ENCODE measurements at regions not wholly inside any gene's neighbourhood (a gene's known extent, or its start where the extent isn't known, plus 50 kb on each side); places are given as distances from the start of the nearest gene placed in this dataset.

- Histone ChIP-seq H3K9me3 (ENCODE audit: insufficient read depth, low read depth, low read length) (no peaks in the 10 kb centered on the region), H3K27ac (ENCODE audit: low read depth, low read length) (no peak overlapping the region), H4K20me1 (ENCODE audit: insufficient read depth, low read length) (no peaks in the 10 kb centered on the region), H3K4me3 (ENCODE audit: insufficient read depth, low read depth, low read length) (no peak overlapping the region), H3K27me3 (ENCODE audit: insufficient read depth, low read length) (no peaks in the 10 kb centered on the region), H3K79me2 (ENCODE audit: insufficient read depth, low read length) (no peaks in the 10 kb centered on the region), H3K4me1 (ENCODE audit: insufficient read depth, low read length) (no peaks in the 10 kb centered on the region), H2AFZ (ENCODE audit: low read depth, low read length) (no peak overlapping the region), H3K4me2 (ENCODE audit: low read length) (no peak overlapping the region), H3K36me3 (ENCODE audit: insufficient read depth, low read length) (no peaks in the 10 kb centered on the region), H3K9ac (ENCODE audit: low read length) (no peak overlapping the region)
- H3K9me3 Mint-ChIP-seq (ENCODE audit: unreplicated experiment), result no peaks in the 10 kb centered on the region
- H3K4me3 Mint-ChIP-seq (ENCODE audit: unreplicated experiment), result no peak overlapping the region
- TF ChIP-seq, protein P1, sequence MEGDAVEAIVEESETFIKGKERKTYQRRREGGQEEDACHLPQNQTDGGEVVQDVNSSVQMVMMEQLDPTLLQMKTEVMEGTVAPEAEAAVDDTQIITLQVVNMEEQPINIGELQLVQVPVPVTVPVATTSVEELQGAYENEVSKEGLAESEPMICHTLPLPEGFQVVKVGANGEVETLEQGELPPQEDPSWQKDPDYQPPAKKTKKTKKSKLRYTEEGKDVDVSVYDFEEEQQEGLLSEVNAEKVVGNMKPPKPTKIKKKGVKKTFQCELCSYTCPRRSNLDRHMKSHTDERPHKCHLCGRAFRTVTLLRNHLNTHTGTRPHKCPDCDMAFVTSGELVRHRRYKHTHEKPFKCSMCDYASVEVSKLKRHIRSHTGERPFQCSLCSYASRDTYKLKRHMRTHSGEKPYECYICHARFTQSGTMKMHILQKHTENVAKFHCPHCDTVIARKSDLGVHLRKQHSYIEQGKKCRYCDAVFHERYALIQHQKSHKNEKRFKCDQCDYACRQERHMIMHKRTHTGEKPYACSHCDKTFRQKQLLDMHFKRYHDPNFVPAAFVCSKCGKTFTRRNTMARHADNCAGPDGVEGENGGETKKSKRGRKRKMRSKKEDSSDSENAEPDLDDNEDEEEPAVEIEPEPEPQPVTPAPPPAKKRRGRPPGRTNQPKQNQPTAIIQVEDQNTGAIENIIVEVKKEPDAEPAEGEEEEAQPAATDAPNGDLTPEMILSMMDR (IDR thresholded peaks at IDR 0.05; ENCODE audit: insufficient read depth, low read depth, low read length), result no peak
- no peak for TF ChIP-seq EZH2 (IDR thresholded peaks at IDR 0.05; ENCODE audit: insufficient read depth, low read length)
- DNase-seq (ENCODE audit: low read depth), result no peak
- H3K27ac Mint-ChIP-seq (ENCODE audit: unreplicated experiment), result no peak overlapping the region
- H3K36me3 Mint-ChIP-seq (ENCODE audit: low read depth, unreplicated experiment), result no peaks in the 10 kb centered on the region
- no peaks in the 10 kb centered on the region for H3K4me1 Mint-ChIP-seq (ENCODE audit: low read depth, unreplicated experiment)
- no peak for FAIRE-seq
- H3K27me3 Mint-ChIP-seq (ENCODE audit: low read depth, unreplicated experiment), result no peaks in the 10 kb centered on the region
Observed at GRCh38 chr4:123259676-123260646, 136.6 kb upstream of the SPRY1 start.

DNA sequence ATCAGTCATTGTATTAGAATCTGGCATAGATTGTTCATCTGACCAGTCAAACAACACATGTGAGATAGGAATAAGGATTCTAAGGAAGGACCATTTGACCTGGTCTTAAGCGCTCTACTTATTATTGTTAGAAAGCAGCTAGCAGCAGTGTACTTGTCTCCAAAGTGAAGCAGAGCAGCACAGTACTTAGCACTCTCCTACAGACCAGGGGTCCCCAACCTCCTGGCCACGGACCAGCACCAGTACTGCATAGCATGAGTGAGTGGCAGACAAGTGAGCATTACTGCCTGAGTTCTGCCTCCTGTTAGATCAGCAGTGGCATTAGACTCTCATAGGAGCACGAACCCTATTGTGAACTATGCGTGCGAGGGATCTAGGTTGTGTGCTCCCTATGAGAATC lies 135.9 kb upstream of the SPRY1 start:
- Mint-ChIP-seq H3K36me3 (ENCODE audit: low read depth, unreplicated experiment) (no peaks in the 10 kb centered on the region), H3K9me3 (ENCODE audit: unreplicated experiment) (no peaks in the 10 kb centered on the region), H3K4me3 (ENCODE audit: unreplicated experiment) (no peak overlapping the region), H3K27ac (ENCODE audit: unreplicated experiment) (no peak overlapping the region), H3K27me3 (ENCODE audit: low read depth, unreplicated experiment) (no peaks in the 10 kb centered on the region), H3K4me1 (ENCODE audit: low read depth, unreplicated experiment) (no peaks in the 10 kb centered on the region)
- FAIRE-seq (no peak), DNase-seq (ENCODE audit: low read depth) (no peak)
- Histone ChIP-seq H4K20me1 (ENCODE audit: insufficient read depth, low read length) (no peaks in the 10 kb centered on the region), H3K4me3 (ENCODE audit: insufficient read depth, low read depth, low read length) (no peak overlapping the region), H3K9me3 (ENCODE audit: insufficient read depth, low read depth, low read length) (no peaks in the 10 kb centered on the region), H2AFZ (ENCODE audit: low read depth, low read length) (no peak overlapping the region), H3K79me2 (ENCODE audit: insufficient read depth, low read length) (no peaks in the 10 kb centered on the region), H3K27ac (ENCODE audit: low read depth, low read length) (no peak overlapping the region), H3K27me3 (ENCODE audit: insufficient read depth, low read length) (no peaks in the 10 kb centered on the region), H3K36me3 (ENCODE audit: insufficient read depth, low read length) (no peaks in the 10 kb centered on the region), H3K4me2 (ENCODE audit: low read length) (no peak overlapping the region), H3K9ac (ENCODE audit: low read length) (no peak overlapping the region), H3K4me1 (ENCODE audit: insufficient read depth, low read length) (no peaks in the 10 kb centered on the region)
- no peak for TF ChIP-seq EZH2 (IDR thresholded peaks at IDR 0.05; ENCODE audit: insufficient read depth, low read length)
- TF ChIP-seq, protein P1 (IDR thresholded peaks at IDR 0.05; ENCODE audit: insufficient read depth, low read depth, low read length), result no peak

GRCh38 chr4:123262080-123262479 lies 134.5 kb upstream of the SPRY1 start:
- H3K4me3 Mint-ChIP-seq (ENCODE audit: unreplicated experiment), result no peak overlapping the region

More at GRCh38 chr4:123262080-123262479, 134.5 kb upstream of the SPRY1 start:
- H3K4me2 ChIP-seq (ENCODE audit: low read length), result no peak overlapping the region
- no peaks in the 10 kb centered on the region for H3K4me1 ChIP-seq (ENCODE audit: insufficient read depth, low read length)
- H4K20me1 ChIP-seq (ENCODE audit: insufficient read depth, low read length), result no peaks in the 10 kb centered on the region
- FAIRE-seq, result no peak
- no peak for DNase-seq (ENCODE audit: low read depth)
- no peaks in the 10 kb centered on the region for H3K36me3 ChIP-seq (ENCODE audit: insufficient read depth, low read length)
- Mint-ChIP-seq H3K36me3 (ENCODE audit: low read depth, unreplicated experiment) (no peaks in the 10 kb centered on the region), H3K9me3 (ENCODE audit: unreplicated experiment) (no peaks in the 10 kb centered on the region), H3K27me3 (ENCODE audit: low read depth, unreplicated experiment) (no peaks in the 10 kb centered on the region), H3K27ac (ENCODE audit: unreplicated experiment) (no peak overlapping the region), H3K4me1 (ENCODE audit: low read depth, unreplicated experiment) (no peaks in the 10 kb centered on the region)
- H3K9ac ChIP-seq (ENCODE audit: low read length), result no peak overlapping the region
- no peaks in the 10 kb centered on the region for H3K9me3 ChIP-seq (ENCODE audit: insufficient read depth, low read depth, low read length)
- H3K4me3 ChIP-seq (ENCODE audit: insufficient read depth, low read depth, low read length), result no peak overlapping the region
- no peaks in the 10 kb centered on the region for H3K27me3 ChIP-seq (ENCODE audit: insufficient read depth, low read length)
- H2AFZ ChIP-seq (ENCODE audit: low read depth, low read length), result no peak overlapping the region
- TF ChIP-seq EZH2 (IDR thresholded peaks at IDR 0.05; ENCODE audit: insufficient read depth, low read length), result no peak
- TF ChIP-seq, protein P1 (IDR thresholded peaks at IDR 0.05; ENCODE audit: insufficient read depth, low read depth, low read length), result no peak
- no peak overlapping the region for H3K27ac ChIP-seq (ENCODE audit: low read depth, low read length)
- no peaks in the 10 kb centered on the region for H3K79me2 ChIP-seq (ENCODE audit: insufficient read depth, low read length)

Measured in astrocyte (in vitro differentiated cells and primary cell).